Esophagus muscularis mucosa (tissue), 4 donors: ENCODE measurements at regions not wholly inside any gene's neighbourhood (a gene's known extent, or its start where the extent isn't known, plus 50 kb on each side); places are given as distances from the start of the nearest gene placed in this dataset.
A peak's percentile ranks its signal among the peaks of the same experiment; 100 is the strongest.

Experiments
- DNase-seq: peaks from one replicate; pipeline ENCODE4 v3.0.0-alpha.2; 2017; ENCODE audit errors: extremely low spot score
- H3K27ac ChIP-seq, 4 donors: fragments of 200-600 bp; sonication (generic); replicated peaks in 1 of 4; 1 replicate in 3 of 4; 2 replicates in 1 of 4; pipeline ENCODE4 v1.5.1; 2016 to 2019; ENCODE audit warnings: mild to moderate bottlenecking in 1 of 4
- H3K27me3 ChIP-seq, 4 donors: fragments of 200-600 bp; sonication (generic); one replicate each; pipeline versions ENCODE4 v1.5.1 to v1.6.0; 2016 to 2019
- H3K36me3 ChIP-seq, 4 donors: fragments of 200-600 bp; sonication (generic); one replicate each; pipeline ENCODE4 v1.5.1; 2016 to 2019
- H3K4me1 ChIP-seq, 4 donors: fragments of 200-600 bp; sonication (generic); one replicate each; pipeline ENCODE4 v1.5.1; 2016 to 2019
- H3K4me3 ChIP-seq, 4 donors: fragments of 200-600 bp; sonication (generic); 1 replicate in 2 of 4; 2 replicates in 2 of 4; pipeline ENCODE4 v1.5.1; 2016 to 2019; ENCODE audit warnings: mild to moderate bottlenecking in 4 of 4, moderate library complexity in 1 of 4
- H3K9me3 ChIP-seq, 4 donors: fragments of 200-600 bp; sonication (generic); 1 replicate in 3 of 4; 2 replicates in 1 of 4; pipeline ENCODE4 v1.5.1; 2016 to 2019
- CTCF ChIP-seq, 3 experiments: fragments of 200-600 bp in 2 of 3; fragments of 450-650 bp in 1 of 3; sonication (generic) in 2 of 3; IDR thresholded peaks; one replicate each; pipeline ENCODE4 v1.5.1; 2017 to 2019; ENCODE audit warnings: antibody characterized with exemption in 3 of 3, mild to moderate bottlenecking in 2 of 3, moderate library complexity in 1 of 3
- EP300 ChIP-seq: sonication (generic); formaldehyde crosslinking; IDR thresholded peaks from one replicate; pipeline ENCODE4 v1.6.1; 2017; ENCODE audit warnings: antibody characterized with exemption
- POLR2A ChIP-seq: fragments of 450-650 bp; IDR thresholded peaks from one replicate; pipeline ENCODE4 v1.6.1; 2017; ENCODE audit warnings: antibody characterized with exemption, moderate library complexity, mild to moderate bottlenecking, low read depth
- POLR2AphosphoS5 ChIP-seq, 2 donors: sonication (generic); formaldehyde crosslinking; IDR thresholded peaks; one replicate each; pipeline ENCODE4 v1.6.1; 2017; ENCODE audit warnings: antibody characterized with exemption in 2 of 2
- WGBS: methylation state at CpG from one replicate; pipeline ENCODE4 v1.1.5; 2018; 5-methylcytosine and 5-hydroxymethylcytosine counted together
- intact Hi-C: fragments of 100-400 bp; cut with DNase I; formaldehyde crosslinking; loops from one replicate; pipeline ENCODE4 v1.15.1; 2023

GRCh38 chr11:114987186-114987760 is 308.9 kb downstream of the NXPE2 start:
- no peaks in the 10 kb centered on the region for H3K36me3 ChIP-seq
- no peaks in the 10 kb centered on the region for H3K27me3 ChIP-seq
- no peak overlapping the region for H3K27ac ChIP-seq
- WGBS: 72% methylated on average over 3 of the region's 10 CpGs
- H3K4me1 ChIP-seq: no peaks in the 10 kb centered on the region
- TF ChIP-seq CTCF (IDR thresholded peaks at IDR 0.05): no peak
- no peak for TF ChIP-seq POLR2AphosphoS5 (IDR thresholded peaks at IDR 0.05)
- no peak for TF ChIP-seq POLR2A
- no peak for TF ChIP-seq EP300
- peak; percentile 82 for DNase-seq
- H3K9me3 ChIP-seq: no peaks in the 10 kb centered on the region
- no peak overlapping the region for H3K4me3 ChIP-seq
- intact Hi-C loops: no loop called here

- no peaks in the 10 kb centered on the region for H3K4me1 ChIP-seq
- TF ChIP-seq POLR2A: no peak
- TF ChIP-seq EP300: no peak
- no peak for TF ChIP-seq CTCF (IDR thresholded peaks at IDR 0.05)
- TF ChIP-seq POLR2AphosphoS5 (IDR thresholded peaks at IDR 0.05): no peak
- no peaks in the 10 kb centered on the region for H3K27me3 ChIP-seq
- peak; percentile 60 for DNase-seq
- H3K36me3 ChIP-seq: no peaks in the 10 kb centered on the region
- H3K9me3 ChIP-seq: no peaks in the 10 kb centered on the region
- H3K27ac ChIP-seq: no peak overlapping the region
- intact Hi-C loops: no loop called here
- no peak overlapping the region for H3K4me3 ChIP-seq
- WGBS: 71% methylated on average over 13 of the region's 14 CpGs
These were observed 310.3 kb downstream of the NXPE2 start for GRCh38 chr11:114988644-114989043.

- H3K4me1 ChIP-seq: no peaks in the 10 kb centered on the region
- WGBS: 46% methylated on average over 9 of the region's 9 CpGs
- intact Hi-C loops: no loop called here
- H3K27me3 ChIP-seq: no peaks in the 10 kb centered on the region
- DNase-seq: peak; percentile 83
- H3K4me3 ChIP-seq: no peak overlapping the region
- no peak for TF ChIP-seq EP300
- no peak for TF ChIP-seq POLR2AphosphoS5 (IDR thresholded peaks at IDR 0.05)
- TF ChIP-seq POLR2A: no peak
- TF ChIP-seq CTCF (IDR thresholded peaks at IDR 0.05): no peak
- no peaks in the 10 kb centered on the region for H3K36me3 ChIP-seq
- no peaks in the 10 kb centered on the region for H3K9me3 ChIP-seq
- H3K27ac ChIP-seq: no peak overlapping the region
These were observed 311.2 kb downstream of the NXPE2 start for GRCh38 chr11:114989536-114989935.

- peaks cover 0 to 10% (median 0%) of the 10 kb centered on the region in 4 donors for H3K9me3 ChIP-seq
- no peak overlapping the region for H3K27ac ChIP-seq
- H3K36me3 ChIP-seq: no peaks in the 10 kb centered on the region
- no peak for DNase-seq
- no peaks in the 10 kb centered on the region for H3K4me1 ChIP-seq
- intact Hi-C loops: no loop called here
- TF ChIP-seq POLR2A (no peak), CTCF (IDR thresholded peaks at IDR 0.05) (no peak), EP300 (no peak), POLR2AphosphoS5 (IDR thresholded peaks at IDR 0.05) (no peak)
- H3K27me3 ChIP-seq: no peaks in the 10 kb centered on the region
- whole genome bisulfite sequencing: 93% methylated on average over 2 of the region's 2 CpGs
- H3K4me3 ChIP-seq: no peak overlapping the region
These were observed 327.3 kb downstream of the NXPE2 start for GRCh38 chr11:115005663-115006062.

- intact Hi-C loops: no loop called here
- H3K36me3 ChIP-seq: no peaks in the 10 kb centered on the region
- DNase-seq: no peak
- no peaks in the 10 kb centered on the region for H3K4me1 ChIP-seq
- 87% methylated on average over 2 of the region's 2 CpGs for WGBS
- TF ChIP-seq POLR2AphosphoS5 (IDR thresholded peaks at IDR 0.05) (no peak), POLR2A (no peak), EP300 (no peak), CTCF (IDR thresholded peaks at IDR 0.05) (no peak)
- no peaks in the 10 kb centered on the region for H3K27me3 ChIP-seq
- peaks cover 0 to 10% (median 0%) of the 10 kb centered on the region in 4 donors for H3K9me3 ChIP-seq
- no peak overlapping the region for H3K27ac ChIP-seq
- no peak overlapping the region for H3K4me3 ChIP-seq
These were observed 329.5 kb downstream of the NXPE2 start for GRCh38 chr11:115007851-115008250.
